GM19452 (cell line): ENCODE measurements at regions not wholly inside any gene's neighbourhood (a gene's known extent, or its start where the extent isn't known, plus 50 kb on each side); places are given as distances from the start of the nearest gene placed in this dataset.

Experiments
- ATAC-seq: cut with Tn5 transposase; IDR thresholded peaks from one replicate; pipeline ENCODE4 v1.9.1; 2021; ENCODE audit not compliant: unreplicated experiment

DNA sequence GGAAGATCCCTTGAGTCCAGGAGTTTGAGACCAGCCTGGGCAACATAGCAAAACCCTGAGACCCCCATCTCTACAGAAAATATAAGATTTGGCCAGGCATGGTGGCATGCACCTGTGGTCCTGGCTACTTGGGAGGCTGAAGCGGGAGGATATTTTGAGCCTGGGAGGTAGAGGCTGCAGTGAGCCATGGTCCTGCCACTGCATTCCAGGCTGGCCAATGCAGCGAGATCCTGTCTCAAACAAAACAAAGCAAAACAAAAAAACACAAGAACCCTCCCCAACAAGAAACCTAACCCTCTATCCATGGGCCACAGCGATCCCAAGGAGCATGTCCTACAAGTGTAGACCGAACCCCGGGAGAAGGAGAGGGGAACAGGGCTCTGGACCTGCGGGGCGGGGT is 133.3 kb downstream of the MGAT5B start:
- ATAC-seq = no peak

DNA sequence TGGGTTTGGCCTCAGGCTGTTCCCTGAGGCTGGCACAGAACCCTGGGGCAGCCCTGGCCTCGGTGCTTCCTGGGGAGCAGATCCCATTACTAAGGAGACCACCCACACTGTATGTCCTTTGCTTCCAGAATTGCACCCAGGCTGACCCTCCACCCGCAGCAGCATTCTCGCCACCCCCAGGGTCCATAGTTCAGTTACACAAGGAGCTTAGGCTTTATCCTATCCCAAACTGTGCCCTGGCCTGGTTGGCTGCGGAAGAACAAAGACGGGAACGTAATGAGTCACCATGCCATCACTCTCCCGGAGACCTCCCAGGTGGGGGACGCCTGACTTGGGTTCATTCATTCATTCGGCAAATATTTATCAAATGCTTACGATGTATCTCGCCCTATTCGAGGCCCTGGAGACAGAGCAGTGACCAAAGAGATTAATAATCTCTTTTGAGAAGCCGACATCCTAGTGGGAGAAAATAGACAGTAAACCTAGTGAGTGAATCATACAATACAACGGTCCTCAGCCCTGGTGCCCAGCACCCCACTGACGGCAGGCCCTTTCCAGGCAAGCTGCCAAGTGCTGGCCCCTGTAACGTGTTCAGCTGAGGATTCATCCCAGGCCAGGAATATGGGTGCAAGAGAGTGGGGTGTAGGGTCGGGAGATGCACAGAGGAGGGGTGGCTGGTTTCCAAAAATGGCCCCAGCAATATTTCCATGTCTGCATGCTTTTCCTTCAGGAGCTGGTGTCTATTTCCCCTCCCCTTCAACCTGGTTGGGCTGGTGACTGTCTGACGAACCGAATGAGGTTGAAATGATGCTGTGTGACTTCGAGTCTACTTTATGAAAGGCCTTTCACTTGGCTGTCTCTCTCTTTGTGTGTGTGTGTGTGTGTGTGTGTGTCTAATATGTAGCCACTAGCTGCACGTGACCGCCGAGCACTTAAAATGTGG is 134.2 kb downstream of the MGAT5B start:
- no peak for ATAC-seq

DNA sequence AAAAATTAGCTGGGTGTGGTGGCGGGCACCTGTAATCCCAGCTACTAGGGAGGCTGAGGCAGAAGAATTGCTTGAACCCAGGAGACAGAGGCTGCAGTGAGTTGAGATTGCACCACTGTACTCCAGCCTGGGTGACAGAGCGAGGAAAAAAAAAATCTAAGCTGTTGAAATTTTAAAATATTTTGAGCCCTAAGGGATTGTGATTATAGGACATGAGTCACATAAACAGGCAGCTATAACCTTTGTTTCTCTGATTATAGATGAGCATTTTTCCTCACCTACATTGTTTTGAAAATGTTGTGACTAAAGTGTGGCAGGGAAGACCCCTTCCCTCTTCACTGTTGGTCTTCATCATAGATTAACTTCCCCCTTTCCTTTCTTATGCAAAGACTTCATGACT is 135.5 kb downstream of the MGAT5B start:
- ATAC-seq = no peak

DNA sequence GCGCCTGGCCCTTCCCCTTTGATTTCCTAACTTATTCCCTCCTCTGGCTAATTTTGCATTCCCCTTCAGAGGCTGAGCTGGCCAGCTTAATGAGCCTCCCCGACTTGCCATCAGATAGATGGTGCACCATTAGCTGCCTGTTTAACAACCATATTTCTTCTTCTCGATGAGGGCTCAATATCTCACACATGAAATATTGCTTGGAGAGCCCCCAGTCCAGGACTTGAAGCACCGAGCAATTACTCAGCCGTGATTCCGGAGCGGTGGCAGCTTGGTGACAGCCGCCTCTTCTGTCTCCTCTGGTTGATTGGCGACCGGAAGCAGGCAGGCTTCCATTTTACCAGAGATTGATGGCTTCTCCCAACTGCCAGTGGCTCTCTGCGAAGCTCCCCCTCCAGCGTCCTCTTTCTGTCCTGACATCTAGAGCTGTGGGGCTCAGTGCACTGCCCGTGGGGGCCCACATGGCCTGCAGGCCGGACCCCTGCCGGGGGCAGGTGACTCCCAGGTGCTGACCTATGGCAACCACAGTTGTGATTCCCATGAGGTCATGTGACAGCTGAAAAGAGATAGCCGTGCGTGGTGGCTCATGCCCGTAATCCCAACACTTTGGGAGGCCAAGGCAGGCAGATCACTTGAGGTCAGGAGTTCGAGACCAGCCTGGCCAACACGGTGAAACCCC is 133.7 kb upstream of the SEC14L1 start:
- ATAC-seq = no peak

DNA sequence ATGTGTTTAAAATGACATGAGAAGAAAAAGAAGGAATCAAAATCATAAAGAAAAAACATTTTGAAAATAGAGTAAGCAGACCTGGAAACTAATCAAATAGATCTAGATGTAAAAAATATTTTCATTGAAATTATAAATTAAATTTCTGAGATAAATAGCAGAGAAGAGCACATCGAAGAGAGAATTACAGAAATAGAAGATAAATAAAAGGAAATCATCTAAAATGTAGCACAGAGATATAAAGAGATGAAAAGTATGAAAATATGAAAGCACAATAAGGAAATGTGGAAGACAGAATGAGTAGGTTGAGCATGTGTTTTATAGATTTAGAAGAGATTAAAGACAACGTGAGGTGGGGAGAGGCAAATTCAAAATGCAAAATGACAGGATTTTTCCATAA is 130.9 kb upstream of the SEC14L1 start:
- ATAC-seq = no peak

DNA sequence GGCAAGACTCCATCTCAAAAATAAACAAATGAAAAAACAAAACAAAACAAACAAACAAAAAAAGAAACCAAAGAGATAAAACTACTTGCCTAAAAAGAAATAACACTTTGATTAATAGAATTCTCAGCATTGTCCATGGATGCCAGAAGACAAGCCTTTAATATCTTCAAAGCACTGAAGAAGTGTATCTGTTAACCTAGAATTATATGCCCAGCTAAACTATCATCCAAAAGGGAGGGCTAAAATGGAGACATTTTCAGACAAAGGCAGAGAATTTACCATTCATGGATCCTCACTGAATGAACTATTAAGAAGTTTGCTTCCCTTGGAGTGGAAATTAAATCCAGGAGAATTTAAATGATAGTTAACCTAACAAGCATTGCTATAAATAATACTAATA is 130.1 kb upstream of the SEC14L1 start:
- ATAC-seq = no peak

DNA sequence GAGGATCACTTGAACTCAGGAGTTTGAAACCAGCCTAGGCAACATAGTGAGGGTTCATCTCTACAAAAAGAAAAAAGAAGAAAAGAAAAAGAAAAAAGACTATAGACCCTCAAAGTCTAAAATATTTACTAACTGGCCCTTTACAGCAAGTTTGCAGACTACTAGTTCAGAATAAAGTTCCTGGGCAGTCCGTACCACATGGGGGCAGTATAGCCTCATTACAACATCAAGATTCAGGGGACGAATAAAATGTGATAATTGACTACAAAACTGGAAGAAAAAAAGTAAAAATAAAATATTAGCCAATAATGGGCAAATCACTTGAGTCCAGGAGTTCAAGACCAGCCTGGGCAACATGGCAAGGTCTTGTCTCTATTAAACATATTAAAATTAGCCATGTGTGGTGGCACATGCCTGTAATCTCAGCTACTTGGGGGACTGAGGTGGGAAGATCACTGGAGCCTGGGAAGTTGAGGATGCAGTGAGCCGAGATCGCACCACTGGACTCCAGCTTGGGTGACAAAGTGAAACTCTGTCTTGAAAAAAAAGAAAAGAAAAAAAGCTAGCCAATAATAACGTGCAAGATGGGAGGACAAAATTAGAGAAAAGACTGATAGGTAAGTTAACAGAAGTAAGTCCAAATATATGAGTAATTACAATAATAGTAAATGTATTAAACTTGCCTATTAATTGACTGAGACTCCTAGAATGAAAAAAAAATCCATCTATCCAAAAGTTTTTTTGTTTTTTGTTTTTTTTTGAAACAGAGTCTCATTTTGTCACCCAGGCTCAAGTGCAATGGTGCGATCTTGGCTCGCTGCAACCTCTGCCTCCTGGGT is 129.4 kb upstream of the SEC14L1 start:
- ATAC-seq = no peak

DNA sequence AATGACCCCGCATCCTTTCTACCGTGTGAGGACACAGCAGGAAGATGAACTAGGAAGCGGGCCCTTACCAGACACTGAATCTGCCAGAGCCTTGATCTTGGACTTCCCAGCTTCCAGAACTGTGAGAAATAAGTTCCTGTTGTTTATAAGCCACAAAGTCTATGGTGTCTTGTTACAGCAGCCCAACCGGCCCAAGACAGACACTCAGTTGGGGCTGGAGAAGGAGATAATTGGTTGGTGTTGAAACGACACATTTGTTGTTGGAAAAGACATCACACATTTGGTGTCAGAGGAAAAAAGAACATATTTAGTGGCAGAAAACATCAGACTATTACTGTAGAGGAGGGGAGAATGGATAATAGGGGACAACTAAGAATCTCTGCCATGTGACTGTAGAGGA is 122.3 kb upstream of the SEC14L1 start:
- no peak for ATAC-seq

DNA sequence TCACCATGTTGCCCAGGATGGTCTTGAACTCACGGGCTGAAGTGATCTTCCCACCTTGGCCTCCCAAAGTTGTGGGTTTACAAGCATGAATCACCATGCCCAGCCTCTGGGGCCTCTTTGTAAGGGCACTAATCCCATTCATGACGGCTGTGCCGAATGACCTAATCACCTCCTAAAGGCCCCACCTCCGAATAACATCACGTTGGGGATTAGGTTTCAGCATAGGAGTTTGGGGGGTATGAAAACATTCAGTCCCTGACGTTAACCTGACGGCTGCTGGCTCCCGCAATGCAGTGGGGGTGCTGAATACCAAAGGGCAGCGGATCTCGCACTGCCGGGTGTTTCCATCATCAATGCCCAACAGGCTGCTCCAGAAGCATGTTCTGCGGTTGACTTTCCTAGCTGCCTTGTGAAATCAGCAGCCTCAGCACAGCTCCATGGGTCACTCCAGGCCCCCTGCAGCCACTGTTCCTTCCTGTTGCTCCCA is 120.8 kb upstream of the SEC14L1 start:
- ATAC-seq = no peak

DNA sequence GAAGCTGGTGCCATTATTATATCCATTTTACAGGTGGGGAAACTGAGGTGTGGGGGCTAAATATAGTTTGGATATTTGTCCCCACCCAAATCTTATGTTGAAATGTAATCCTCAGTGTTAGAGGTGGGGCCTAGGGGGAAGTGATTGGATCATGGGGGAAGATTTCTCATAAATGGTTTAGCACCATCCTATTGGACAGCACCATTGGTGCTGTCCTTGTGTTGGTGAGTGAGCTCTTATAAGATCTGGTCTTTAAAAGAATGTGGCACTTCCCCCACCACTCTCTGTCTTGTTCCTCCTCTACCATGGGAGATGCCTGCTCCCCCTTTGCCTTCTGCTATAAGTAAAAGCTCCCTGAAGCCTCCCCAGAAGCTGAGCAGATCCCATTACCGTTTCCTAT is 119.8 kb upstream of the SEC14L1 start:
- ATAC-seq = no peak

DNA sequence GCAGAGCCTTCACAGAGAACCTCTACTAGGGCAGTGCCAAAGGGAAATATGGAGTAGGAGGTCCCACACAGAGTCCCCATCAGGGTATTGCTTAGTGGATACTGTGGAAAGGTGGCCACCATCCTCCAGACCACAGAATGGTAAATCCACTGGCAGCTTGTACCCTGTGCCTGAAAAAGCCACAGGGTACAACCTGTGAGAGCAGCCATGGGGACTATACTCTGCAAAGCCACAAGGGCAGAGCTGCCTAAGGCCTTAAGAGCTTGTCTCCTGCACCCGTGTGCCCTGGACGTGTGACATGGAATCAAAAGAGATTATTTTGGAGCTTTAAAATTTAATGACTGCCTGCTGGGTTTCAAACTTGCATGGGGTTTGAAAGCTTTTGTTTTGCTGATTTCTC is 118.0 kb upstream of the SEC14L1 start:
- no peak for ATAC-seq

DNA sequence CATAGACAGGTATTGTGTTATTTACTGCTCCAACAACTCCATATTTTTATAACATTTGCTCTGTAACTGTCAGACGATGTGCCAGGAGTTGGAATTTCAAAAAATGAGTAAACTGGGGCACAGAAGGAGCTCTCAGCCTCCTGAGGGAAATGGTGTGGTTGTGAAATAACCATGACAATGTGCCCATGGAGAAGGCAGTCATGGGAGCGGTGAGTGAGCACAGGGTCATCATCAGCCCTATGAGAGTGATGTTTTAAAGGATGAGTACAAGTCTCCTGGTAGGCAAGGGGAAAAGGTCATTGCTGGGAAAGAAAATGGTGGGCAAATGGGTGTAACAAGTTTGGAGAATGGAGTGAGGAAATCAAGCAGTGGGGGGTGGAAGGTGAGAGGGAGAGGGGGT is 115.0 kb upstream of the SEC14L1 start:
- no peak for ATAC-seq

DNA sequence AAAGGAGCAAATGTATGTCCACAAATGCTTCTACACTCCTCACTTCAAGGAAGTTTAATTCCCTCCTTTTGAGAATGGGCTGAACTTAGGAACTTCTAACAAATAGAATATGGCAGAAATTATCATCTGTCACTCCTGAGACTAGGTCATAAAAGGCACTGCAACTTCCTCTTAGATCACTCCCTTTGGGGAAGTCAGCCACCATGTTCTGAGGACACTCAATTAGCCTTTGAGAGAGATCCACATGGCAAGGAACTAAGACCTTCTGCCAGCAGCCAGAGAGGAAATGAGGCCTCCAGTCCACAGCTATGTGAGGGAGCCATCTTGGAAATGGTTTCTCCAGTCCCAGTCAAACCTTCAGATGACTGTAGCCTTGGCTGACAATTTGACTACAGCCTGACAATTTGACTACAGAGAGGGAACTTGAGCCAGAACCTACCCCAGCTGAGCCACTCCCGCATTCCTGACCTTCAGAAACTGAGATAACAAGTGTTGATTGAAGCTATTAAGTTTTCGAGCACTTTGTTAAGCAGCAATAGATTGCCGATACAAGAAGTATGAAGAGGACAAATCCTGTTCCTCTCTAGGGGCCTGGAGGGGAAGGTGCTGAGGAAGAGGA is 113.4 kb upstream of the SEC14L1 start:
- ATAC-seq = no peak

DNA sequence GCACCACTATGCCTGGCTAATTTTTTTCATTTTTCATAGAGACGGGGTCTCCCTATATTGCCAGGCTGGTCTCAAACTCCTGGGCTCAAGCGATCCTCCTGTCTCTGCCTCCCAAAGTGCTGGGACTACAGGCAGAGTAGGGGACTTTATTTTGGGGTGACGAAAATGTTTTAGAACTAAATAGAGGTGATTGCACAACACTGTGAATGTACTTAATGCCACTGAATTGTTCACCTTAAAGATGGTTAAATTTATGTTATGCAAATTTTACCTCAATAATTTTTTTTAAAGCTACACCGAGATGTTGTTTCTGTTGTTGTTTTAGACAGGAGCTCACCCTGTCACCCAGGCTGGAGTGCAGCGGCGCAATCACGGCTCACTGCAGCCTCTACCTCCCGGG is 111.9 kb upstream of the SEC14L1 start:
- ATAC-seq = no peak

DNA sequence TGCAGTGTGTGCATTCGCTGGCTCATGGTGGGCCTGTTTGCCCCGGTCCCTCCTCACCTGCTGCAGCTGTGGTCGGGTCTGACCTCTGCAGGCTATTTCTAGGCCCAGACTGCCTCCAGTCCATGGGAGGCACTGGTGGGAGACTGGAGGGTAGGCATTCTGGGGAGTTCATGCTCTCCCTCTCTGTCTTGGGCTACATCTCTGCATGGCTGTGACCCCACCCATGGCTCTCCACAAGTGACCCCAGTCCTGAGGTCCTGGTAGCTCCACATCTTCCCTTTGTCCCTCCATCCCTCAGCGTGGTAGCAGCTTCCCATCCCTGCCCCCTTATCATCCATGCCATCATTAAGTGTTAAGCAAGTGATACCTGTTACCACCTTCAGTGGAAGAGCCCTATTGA is 107.8 kb upstream of the SEC14L1 start:
- ATAC-seq = no peak

DNA sequence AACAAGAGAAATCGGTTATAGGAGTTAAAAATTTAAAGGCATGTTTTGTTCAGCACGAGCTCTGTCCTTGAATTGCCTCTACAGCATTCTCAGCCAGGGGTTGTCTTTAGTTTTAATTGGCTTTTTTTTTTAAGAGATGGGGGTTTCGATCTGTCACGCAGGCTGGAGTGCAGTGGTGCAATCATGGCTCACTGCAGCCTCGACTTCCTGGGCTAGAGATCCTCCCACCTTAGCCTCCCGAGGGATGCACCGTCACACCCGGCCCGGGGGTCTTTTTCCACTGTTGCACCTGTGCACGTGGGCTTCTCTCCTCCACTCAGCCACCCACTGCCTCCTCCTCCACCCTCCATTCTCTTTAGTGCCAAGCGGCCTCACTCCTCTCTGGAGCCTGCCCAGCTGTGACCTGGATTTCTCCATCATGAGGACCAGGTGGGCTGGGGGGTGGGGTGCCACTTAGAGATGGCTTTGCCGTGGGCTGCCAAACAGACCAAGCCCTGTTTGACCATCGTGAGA is 106.8 kb upstream of the SEC14L1 start:
- ATAC-seq = no peak

DNA sequence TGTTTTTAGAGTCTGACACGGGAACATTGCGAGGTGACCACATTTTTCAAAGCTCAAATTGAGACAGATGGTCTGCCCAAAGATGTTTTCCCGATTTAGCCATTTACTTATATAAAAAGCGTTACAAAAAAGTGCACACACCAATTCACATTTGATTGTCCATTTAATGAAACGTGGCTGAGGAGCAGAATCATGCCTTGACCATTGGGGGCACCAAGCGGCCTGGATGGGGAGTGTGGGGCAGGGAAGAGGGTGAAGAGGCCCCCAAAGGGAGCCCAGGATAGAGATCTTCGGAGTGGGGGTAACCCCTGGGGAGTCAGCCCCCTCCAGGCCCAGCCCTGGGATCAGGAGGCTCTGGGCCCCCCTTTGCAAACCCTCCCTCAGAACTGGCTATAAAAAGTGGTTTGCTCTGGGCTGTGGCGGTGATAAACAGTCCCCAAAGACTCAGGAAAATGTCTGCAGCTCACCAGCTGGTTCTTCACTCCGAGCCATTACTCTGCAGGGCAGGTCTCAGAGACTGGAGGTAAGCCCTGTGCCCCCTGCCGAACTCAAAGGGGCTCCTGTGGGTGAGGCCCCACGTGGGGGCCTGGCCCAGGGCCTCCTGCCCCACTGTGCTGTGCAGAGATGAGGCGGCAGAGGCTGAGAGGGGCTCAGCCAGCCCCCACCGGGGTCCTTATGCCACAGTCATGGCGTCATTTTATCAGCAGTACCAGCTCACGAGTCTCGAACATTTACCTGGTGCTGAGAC is 105.9 kb upstream of the SEC14L1 start:
- no peak for ATAC-seq

DNA sequence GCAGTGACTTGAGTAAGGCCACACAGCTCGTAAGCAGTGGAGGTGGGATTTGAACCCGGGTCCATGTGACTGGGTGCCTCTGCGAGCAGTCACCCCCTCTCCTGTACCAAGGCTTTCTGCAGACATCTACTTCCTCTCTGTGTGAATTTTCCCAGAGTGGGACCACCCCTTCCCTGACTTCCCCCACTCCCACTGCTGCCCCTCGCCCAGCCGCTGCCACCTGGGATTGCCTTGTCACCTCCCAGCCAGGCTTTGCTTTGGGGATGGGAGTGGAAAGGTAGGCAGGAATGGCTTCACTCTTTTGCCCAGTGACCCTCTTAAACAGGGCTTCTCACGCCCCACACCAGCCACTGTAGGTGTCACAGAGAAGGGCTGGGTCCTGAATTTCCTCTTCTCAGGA is 105.2 kb upstream of the SEC14L1 start:
- ATAC-seq = no peak

DNA sequence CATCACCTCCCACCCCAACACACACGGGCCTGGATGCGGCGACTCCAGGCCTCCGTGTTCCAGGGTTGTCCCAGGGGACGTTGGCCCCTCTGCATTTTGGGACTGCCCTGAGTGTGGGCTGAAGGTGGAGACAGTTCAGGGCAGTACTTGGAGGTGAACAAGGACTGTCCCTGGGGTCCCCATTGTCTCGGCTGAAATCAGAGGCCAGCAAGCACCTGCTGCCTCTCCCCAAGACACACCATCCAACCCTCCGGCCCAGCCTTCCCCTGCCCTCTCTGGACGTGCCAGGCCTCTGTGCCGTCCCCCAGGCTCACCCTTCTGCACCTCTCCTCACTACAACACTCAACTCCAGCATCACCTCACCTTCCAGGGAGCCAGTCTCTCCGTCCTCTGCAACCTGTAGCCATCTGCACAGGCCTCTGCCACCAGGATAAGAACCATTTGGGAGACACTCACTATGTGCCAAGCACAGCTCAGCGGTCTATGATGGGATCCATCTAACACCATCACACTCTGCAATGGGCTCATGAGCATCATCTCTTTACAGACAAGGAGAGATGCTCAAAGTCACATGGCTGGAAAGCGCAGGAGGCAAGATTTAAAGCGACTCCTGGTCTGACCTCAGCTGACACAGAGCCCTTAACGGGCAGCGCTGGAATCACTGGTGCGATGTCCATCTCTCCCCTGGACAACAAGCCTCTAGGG is 104.5 kb upstream of the SEC14L1 start:
- no peak for ATAC-seq
